DOHH2 (cell line): ENCODE measurements at regions not wholly inside any gene's neighbourhood (a gene's known extent, or its start where the extent isn't known, plus 50 kb on each side); places are given as distances from the start of the nearest gene placed in this dataset.
A peak's percentile ranks its signal among the peaks of the same experiment; 100 is the strongest.
"Not testable (repeated sequence)": the region's sequence is repeated elsewhere in the genome, so short reads cannot be mapped to it uniquely, and the experiment has no call there.

Experiments used
- H3F3A ChIP-seq: fragments of 200-600 bp; sonication (generic), shearing (Covaris generic); 2 replicates; pipeline ENCODE4 v1.6.0; 2016; ENCODE audit warnings: antibody characterized with exemption, mild to moderate bottlenecking; ENCODE audit not compliant: control insufficient read depth, insufficient read depth
- H3K27ac ChIP-seq: fragments of 200-600 bp; sonication (generic); 2 replicates; pipeline ENCODE4 v1.5.1; 2014; ENCODE audit warnings: low read depth, mild to moderate bottlenecking, low read length, moderate library complexity
- H3K27me3 ChIP-seq: fragments of 200-600 bp; sonication (generic); 2 replicates; pipeline ENCODE4 v1.6.1; 2014; ENCODE audit warnings: mild to moderate bottlenecking, low read length, mixed read lengths; ENCODE audit not compliant: control insufficient read depth
- H3K36me3 ChIP-seq: fragments of 200-600 bp; sonication (generic); 2 replicates; pipeline ENCODE4 v1.6.1; 2014; ENCODE audit warnings: mild to moderate bottlenecking, low read length, moderate library complexity, mixed read lengths; ENCODE audit not compliant: control insufficient read depth
- H3K4me1 ChIP-seq: fragments of 200-600 bp; sonication (generic); 2 replicates; pipeline ENCODE4 v1.6.1; 2014; ENCODE audit warnings: mild to moderate bottlenecking, low read length, mixed read lengths; ENCODE audit not compliant: control insufficient read depth
- H3K4me2 ChIP-seq: fragments of 200-600 bp; sonication (generic); 2 replicates; pipeline ENCODE4 v1.6.0; 2014; ENCODE audit warnings: mild to moderate bottlenecking, low read length, moderate library complexity
- H3K4me3 ChIP-seq: fragments of 200-600 bp; sonication (generic); 2 replicates; pipeline ENCODE4 v1.5.1; 2014; ENCODE audit warnings: mild to moderate bottlenecking, low read length, mixed read lengths
- H3K79me2 ChIP-seq: fragments of 200-600 bp; sonication (generic); 2 replicates; pipeline ENCODE4 v1.6.1; 2014; ENCODE audit warnings: mild to moderate bottlenecking, low read length, mixed read lengths; ENCODE audit not compliant: control insufficient read depth
- H3K9me2 ChIP-seq: fragments of 200-600 bp; sonication (generic); replicated peaks from 2 replicates; pipeline ENCODE4 v1.6.1; 2014; ENCODE audit warnings: mild to moderate bottlenecking, low read length, mixed read lengths; ENCODE audit not compliant: control insufficient read depth
- H3K9me3 ChIP-seq: fragments of 200-600 bp; sonication (generic); 2 replicates; pipeline ENCODE4 v1.6.1; 2014; ENCODE audit warnings: antibody characterized with exemption, low read length, mixed read lengths; ENCODE audit not compliant: control insufficient read depth, insufficient read depth
- H4K20me1 ChIP-seq: fragments of 200-600 bp; sonication (generic); 2 replicates; pipeline ENCODE4 v1.6.0; 2014; ENCODE audit warnings: low read depth, mild to moderate bottlenecking, antibody characterized with exemption, low read length, moderate library complexity; ENCODE audit not compliant: control insufficient read depth, insufficient read depth
- EZH2phosphoT487 ChIP-seq: fragments of 200-600 bp; sonication (generic); IDR thresholded peaks from 2 replicates; pipeline ENCODE4 v1.6.1; 2017; ENCODE audit warnings: borderline replicate concordance, mild to moderate bottlenecking, antibody characterized with exemption, low read length, moderate library complexity, mixed read lengths
- TF ChIP-seq, protein P1 (sequence below): fragments of 200-600 bp; sonication (generic); IDR thresholded peaks from one replicate; pipeline ENCODE4 v1.5.1; 2014; ENCODE audit warnings: antibody characterized with exemption, mild to moderate bottlenecking, low read depth, low read length; ENCODE audit not compliant: poor library complexity, severe bottlenecking

DNA sequence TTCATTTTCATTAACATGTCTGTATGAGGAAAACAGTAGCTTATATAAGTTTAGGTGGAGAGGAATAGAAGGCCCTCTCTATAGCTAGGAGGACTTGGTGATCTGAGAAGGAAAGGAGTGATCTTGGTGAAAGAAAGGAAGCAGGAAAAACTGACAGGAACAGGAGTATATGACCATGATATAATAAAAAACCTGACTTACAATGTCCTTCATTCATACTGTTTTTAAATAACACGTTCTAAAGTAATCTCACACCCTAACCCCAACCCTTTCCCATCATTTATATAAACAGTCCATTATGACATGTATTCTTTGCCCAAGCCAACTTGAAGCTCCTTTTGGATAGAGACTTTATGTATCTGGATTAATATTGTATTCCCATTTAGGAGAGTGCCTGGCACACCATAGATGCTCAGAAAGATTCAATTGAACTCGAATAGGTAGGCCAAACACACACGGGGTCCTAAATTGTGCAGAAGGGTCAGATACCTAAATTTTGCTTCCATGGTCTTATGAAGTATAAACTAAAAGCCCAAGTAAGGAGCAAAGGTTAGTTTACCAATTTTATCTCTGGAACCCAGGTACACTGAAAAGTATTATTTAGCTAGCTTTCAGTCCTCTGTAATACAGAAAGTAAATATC, 75.9 kb downstream of the OR2B2 start:
- Histone ChIP-seq H3K4me2 (peak overlapping the region; percentile 79), H3K79me2 (peaks cover 4% of the 10 kb centered on the region), H3K27ac (peak overlapping the region; percentile 94), H3K9me2 (no peaks in the 10 kb centered on the region), H3F3A (peaks cover 36% of the 10 kb centered on the region), H4K20me1 (no peaks in the 10 kb centered on the region), H3K36me3 (peaks cover 13% of the 10 kb centered on the region), H3K27me3 (no peaks in the 10 kb centered on the region), H3K4me3 (peak overlapping the region; percentile 78), H3K9me3 (no peaks in the 10 kb centered on the region), H3K4me1 (peaks cover 50% of the 10 kb centered on the region)
- TF ChIP-seq, protein P1, sequence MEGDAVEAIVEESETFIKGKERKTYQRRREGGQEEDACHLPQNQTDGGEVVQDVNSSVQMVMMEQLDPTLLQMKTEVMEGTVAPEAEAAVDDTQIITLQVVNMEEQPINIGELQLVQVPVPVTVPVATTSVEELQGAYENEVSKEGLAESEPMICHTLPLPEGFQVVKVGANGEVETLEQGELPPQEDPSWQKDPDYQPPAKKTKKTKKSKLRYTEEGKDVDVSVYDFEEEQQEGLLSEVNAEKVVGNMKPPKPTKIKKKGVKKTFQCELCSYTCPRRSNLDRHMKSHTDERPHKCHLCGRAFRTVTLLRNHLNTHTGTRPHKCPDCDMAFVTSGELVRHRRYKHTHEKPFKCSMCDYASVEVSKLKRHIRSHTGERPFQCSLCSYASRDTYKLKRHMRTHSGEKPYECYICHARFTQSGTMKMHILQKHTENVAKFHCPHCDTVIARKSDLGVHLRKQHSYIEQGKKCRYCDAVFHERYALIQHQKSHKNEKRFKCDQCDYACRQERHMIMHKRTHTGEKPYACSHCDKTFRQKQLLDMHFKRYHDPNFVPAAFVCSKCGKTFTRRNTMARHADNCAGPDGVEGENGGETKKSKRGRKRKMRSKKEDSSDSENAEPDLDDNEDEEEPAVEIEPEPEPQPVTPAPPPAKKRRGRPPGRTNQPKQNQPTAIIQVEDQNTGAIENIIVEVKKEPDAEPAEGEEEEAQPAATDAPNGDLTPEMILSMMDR = no peak
- no peak for TF ChIP-seq EZH2phosphoT487

DNA sequence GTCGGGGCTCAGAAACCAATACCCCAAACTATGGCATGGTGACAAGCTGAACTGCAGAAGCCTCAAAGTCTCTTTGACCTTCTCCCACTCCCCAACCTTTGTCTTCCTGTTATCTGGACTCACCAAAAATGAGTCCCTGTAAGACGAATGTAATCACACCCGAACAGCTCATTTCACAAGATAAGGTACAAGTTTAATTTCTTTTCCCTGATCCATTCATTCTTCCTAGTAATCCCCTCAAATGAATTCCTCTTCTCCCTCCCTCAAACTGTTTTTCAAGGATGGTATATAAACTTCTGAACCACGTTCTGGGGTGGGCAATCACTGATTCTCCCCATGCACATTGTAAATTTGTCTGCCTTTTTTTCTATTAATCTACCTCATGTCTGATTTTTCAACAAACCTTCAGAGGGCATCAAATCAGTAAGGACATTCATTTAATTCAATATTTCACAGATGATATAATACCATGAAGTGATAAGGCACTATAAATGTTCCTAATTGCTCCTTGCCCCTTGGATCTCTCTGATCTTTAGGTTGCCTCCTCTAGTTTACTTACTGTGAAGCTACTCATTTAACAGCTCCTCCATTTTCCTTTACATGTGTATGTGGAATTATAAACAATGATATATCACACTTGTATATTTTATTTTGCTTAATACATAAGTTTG, 77.2 kb downstream of the OR2B2 start:
- no peaks in the 10 kb centered on the region for H4K20me1 ChIP-seq
- no peaks in the 10 kb centered on the region for H3K27me3 ChIP-seq
- peaks cover 56% of the 10 kb centered on the region for H3K4me1 ChIP-seq
- H3K79me2 ChIP-seq = peaks cover 4% of the 10 kb centered on the region
- no peaks in the 10 kb centered on the region for H3K9me3 ChIP-seq
- TF ChIP-seq, protein P1 = no peak
- TF ChIP-seq EZH2phosphoT487 = no peak
- H3K4me2 ChIP-seq = peak overlapping the region; percentile 37
- H3K9me2 ChIP-seq = no peaks in the 10 kb centered on the region
- no peak overlapping the region for H3K4me3 ChIP-seq
- peaks cover 19% of the 10 kb centered on the region for H3K36me3 ChIP-seq
- H3K27ac ChIP-seq = peak overlapping the region; percentile 94
- peaks cover 43% of the 10 kb centered on the region for H3F3A ChIP-seq

DNA sequence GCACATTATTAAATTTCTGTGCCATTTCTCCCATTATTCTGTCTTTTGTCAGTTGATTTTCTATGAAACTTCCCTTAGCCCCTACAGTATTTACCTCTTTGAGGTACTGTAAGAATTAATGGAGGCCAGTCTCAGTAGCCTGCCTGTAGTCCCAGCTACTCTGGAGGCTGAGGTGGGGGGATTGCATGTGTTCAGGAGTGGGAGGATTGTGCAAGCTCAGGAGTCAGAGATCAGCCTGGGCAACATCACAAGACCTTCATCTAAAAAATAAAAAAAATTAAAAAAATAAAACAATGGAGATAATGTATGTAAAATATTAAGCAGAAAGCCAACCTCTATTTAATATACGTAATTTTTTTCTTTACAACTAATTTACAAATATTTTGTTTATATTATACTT, 77.8 kb downstream of the OR2B2 start:
- Histone ChIP-seq H3K9me3 (no peaks in the 10 kb centered on the region), H3K9me2 (no peaks in the 10 kb centered on the region), H3K4me2 (no peak overlapping the region), H3F3A (peaks cover 45% of the 10 kb centered on the region), H3K36me3 (peaks cover 19% of the 10 kb centered on the region), H3K27me3 (no peaks in the 10 kb centered on the region), H3K4me1 (peaks cover 56% of the 10 kb centered on the region), H3K4me3 (no peak overlapping the region), H3K79me2 (peaks cover 4% of the 10 kb centered on the region), H4K20me1 (no peaks in the 10 kb centered on the region), H3K27ac (peak overlapping the region; percentile 44)
- TF ChIP-seq, protein P1 = no peak
- no peak for TF ChIP-seq EZH2phosphoT487

DNA sequence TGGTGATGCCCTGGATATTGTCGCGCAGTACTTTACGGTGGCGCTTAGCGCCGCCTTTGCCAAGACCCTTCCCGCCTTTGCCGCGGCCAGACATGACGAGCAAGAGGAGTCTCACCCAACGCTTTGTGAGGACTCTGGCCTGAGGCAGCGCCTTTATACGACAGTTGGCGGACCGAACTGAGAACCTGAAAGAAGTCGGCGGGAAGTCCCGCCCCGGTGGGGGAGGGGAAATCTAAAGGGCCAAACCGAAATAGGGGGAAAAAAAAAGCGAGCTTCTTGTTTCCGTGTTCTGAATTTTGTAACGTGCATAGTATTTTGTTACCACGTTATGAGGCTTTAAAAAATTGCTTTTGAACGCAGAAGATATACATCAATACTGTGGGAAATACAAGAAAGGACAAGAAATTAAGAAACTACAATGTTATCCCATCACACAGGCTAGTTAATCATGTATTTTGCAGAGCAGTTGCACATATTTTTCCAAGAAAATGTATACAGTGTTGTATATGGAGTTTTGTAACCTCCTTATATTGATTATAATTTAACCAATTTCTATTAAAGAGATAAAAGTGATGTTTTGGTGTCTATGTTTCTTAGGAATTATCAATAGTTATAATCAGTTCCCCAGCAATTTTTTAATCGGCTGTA, 80.6 kb downstream of the OR2B2 start:
- H3F3A ChIP-seq = peaks cover 45% of the 10 kb centered on the region
- H4K20me1 ChIP-seq, H3K27me3 ChIP-seq, H3K36me3 ChIP-seq, H3K9me2 ChIP-seq, H3K9me3 ChIP-seq, H3K79me2 ChIP-seq: not testable (repeated sequence)
- H3K4me1 ChIP-seq = peaks cover 58% of the 10 kb centered on the region
- peak overlapping the region; percentile 73 for H3K4me2 ChIP-seq
- H3K27ac ChIP-seq = peak overlapping the region; percentile 93
- peak overlapping the region; percentile 78 for H3K4me3 ChIP-seq

DNA sequence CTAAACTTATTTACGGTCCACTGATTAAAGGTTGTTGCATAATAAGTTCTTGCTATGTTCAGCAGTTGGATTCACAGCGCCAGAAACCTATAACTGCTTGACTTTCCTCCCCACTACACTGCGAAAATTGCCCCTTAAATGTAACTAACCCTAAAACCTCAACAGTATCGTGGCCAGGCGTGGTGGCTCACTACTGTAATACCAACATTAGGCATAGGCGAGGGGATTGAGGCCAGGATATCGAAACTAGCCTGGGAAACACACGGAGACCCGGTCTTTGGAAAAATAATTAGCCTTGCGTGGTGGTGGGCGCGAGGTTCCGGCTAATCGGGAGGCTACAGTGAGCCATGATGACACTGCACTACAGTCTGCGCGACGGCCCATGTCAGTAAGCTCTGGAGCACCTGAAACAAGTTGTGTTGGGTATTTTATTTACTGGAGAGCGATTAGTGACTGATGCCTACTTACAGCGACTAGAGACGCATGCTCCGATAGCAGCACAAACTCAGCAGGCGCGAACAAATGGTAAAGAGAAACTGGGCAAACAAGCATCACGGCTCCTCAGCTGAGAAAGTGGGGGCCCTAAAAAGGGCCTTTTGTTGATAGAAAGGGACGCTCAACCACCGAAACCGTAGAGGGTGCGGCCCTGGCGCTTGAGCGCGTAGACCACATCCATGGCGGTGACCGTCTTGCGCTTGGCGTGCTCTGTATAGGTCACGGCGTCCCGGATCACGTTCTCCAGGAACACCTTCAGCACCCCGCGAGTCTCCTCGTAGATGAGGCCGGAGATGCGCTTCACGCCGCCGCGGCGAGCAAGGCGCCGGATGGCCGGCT, 81.4 kb downstream of the OR2B2 start:
- not testable (repeated sequence) for H3K36me3 ChIP-seq, H4K20me1 ChIP-seq, H3K9me3 ChIP-seq, H3K9me2 ChIP-seq, H3K79me2 ChIP-seq, H3K27me3 ChIP-seq
- peak overlapping the region; percentile 78 for H3K4me3 ChIP-seq
- peak overlapping the region; percentile 93 for H3K27ac ChIP-seq
- peaks cover 38% of the 10 kb centered on the region for H3F3A ChIP-seq
- peaks cover 51% of the 10 kb centered on the region for H3K4me1 ChIP-seq
- H3K4me2 ChIP-seq = peak overlapping the region; percentile 73
